IgD-negative memory B cell (primary cell): ENCODE measurements at regions not wholly inside any gene's neighbourhood (a gene's known extent, or its start where the extent isn't known, plus 50 kb on each side); places are given as distances from the start of the nearest gene placed in this dataset.
"Not testable (repeated sequence)": the region's sequence is repeated elsewhere in the genome, so short reads cannot be mapped to it uniquely, and the experiment has no call there.

Source experiments
- H3K27ac Mint-ChIP-seq, 3 donors: one replicate each; pipeline ENCODE4 v1.8.0; 2020 to 2022; ENCODE audit warnings: mild to moderate bottlenecking in 3 of 3, mixed read lengths in 3 of 3, moderate library complexity in 1 of 3
- H3K27me3 Mint-ChIP-seq: one replicate; pipeline ENCODE4 v1.8.0; 2021; ENCODE audit warnings: mixed read lengths
- H3K36me3 Mint-ChIP-seq: one replicate; pipeline ENCODE4 v1.8.0; 2020; ENCODE audit warnings: mild to moderate bottlenecking, mixed read lengths
- H3K4me1 Mint-ChIP-seq, 3 donors: one replicate each; pipeline ENCODE4 v1.8.0; 2020 to 2022; ENCODE audit warnings: mixed read lengths in 3 of 3, mild to moderate bottlenecking in 1 of 3
- H3K4me3 Mint-ChIP-seq, 4 donors: one replicate each; pipeline ENCODE4 v1.8.0; 2020 to 2022; ENCODE audit warnings: mild to moderate bottlenecking in 4 of 4, mixed read lengths in 4 of 4, moderate library complexity in 3 of 4
- H3K9me3 Mint-ChIP-seq, 3 donors: one replicate each; pipeline ENCODE4 v1.8.0; 2020 to 2021; ENCODE audit warnings: mixed read lengths in 3 of 3, mild to moderate bottlenecking in 1 of 3

DNA sequence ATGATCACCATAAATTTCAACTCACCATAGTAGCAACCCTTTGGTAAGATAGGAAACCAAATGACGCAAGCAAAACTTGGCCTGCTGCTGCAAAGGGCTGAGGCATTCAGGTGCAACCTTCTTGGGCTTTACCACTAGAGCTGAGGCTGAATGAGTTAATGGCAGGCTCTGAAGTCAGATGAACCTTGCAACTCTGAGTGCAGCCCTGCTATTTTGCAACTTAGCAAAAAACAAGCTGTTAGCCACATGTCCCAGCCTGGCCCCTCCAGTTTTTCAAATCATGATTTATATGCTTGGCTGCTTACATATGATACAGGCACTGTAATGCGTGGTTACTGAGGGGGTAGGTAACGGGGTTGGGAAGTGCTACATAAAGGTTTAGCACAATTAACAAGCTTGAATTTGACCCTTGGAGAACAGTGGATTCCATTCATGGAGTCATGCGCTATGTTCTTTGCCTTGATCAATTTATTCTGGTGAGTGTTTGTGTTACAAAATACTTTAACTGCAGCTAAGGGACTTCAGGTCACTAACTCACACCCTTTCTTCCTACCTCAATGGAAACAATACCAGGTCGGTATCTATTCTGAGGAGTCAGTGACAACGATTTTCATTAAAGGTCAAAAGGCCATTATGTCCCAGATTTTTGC lies 80.5 kb upstream of the PPARGC1A start:
- Mint-ChIP-seq H3K4me1 (no peaks in the 10 kb centered on the region), H3K27ac (no peak overlapping the region), H3K36me3 (no peaks in the 10 kb centered on the region), H3K27me3 (no peaks in the 10 kb centered on the region), H3K9me3 (peaks cover 0 to 5% (median 2%) of the 10 kb centered on the region in 3 donors), H3K4me3 (no peak overlapping the region)

DNA sequence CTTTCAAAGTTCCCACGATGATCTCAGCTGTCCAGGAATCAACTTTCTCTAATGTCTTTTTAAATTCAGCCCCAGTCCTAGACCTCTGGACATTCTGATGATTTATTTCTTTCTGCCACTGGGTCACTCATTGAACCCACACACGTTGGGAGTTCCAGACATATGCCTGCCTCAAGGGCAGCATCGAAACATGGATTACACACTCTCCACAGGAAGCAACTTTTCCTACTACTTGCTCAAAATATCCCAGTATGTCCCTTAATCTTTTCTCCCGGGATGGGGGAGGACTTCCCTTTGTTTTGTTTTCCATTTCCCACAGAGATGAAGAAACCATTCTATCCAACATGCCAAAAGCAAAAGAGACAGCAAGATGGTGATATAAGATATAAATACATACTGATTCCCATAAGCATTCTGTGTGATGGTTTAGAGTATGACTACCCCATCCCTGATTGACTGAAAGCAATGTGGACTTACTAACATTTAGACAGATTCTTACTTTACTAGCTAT lies 79.8 kb upstream of the PPARGC1A start:
- Mint-ChIP-seq H3K4me3 (no peak overlapping the region), H3K9me3 (peaks cover 0 to 5% (median 2%) of the 10 kb centered on the region in 3 donors), H3K27ac (no peak overlapping the region), H3K36me3 (no peaks in the 10 kb centered on the region), H3K27me3 (no peaks in the 10 kb centered on the region), H3K4me1 (no peaks in the 10 kb centered on the region)

DNA sequence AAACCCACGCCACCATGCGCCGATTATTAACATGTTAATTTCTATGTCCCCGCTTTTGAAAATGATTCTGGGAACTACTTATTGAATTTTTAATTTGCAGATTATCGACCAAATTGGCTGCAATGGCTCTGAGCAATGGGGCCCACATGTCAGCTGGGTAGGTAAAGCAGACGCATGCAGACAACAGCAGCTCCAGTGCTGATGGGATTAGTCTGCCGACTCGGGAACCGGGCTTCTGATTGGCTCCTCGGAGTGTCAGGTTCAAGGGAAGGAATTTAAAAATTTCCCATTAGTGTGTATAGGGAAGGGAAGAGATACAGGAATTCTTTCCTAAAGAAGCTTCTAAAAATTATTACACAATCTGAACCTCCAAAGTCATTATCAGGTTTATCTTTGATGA lies 77.4 kb upstream of the PPARGC1A start:
- peaks cover 2 to 8% (median 4%) of the 10 kb centered on the region in 3 donors for H3K9me3 Mint-ChIP-seq
- H3K36me3 Mint-ChIP-seq, result no peaks in the 10 kb centered on the region
- H3K4me3 Mint-ChIP-seq, result no peak overlapping the region
- no peak overlapping the region for H3K27ac Mint-ChIP-seq
- no peaks in the 10 kb centered on the region for H3K27me3 Mint-ChIP-seq
- no peaks in the 10 kb centered on the region for H3K4me1 Mint-ChIP-seq

DNA sequence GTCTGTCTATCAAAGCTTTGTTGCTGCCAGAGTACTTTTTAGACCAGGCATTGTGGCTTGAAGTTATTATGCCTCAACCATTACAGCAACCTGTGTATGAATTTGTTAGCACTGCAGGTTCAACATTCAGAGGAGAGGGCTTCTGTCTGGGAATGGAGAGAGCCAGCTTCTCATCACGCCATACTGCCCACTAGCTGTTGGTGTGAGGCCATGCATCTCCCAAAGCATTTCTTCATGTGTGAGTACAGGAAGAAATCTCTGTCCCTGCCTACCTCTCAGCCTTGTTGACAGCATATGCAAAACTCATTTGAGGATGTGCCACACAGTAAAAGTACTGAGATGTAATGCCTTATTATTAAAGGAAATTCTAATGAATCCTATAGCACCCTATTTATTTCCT lies 76.9 kb upstream of the PPARGC1A start:
- Mint-ChIP-seq H3K36me3 (no peaks in the 10 kb centered on the region), H3K27ac (no peak overlapping the region), H3K9me3 (peaks cover 2 to 8% (median 4%) of the 10 kb centered on the region in 3 donors), H3K4me1 (no peaks in the 10 kb centered on the region), H3K27me3 (no peaks in the 10 kb centered on the region), H3K4me3 (no peak overlapping the region)

DNA sequence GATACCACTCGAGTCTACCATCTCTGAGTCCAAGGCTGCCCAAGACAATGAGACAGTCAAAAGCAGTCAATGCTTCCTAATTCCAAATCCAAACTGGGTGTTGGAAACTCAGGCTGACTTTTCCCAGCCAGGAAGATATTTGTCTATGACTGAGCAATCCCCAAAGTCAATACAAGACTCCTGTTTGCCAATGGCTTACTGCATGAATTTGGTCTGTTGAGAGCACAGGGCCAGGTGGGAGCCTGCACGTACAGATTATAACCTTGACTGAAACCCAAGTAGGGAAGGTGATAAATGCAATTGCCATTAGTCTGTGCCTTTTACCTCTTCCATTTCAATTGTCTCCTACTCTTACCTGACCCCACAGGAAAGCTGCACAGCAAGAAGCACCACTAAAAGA lies 72.6 kb upstream of the PPARGC1A start:
- Mint-ChIP-seq H3K4me1 (no peaks in the 10 kb centered on the region), H3K9me3 (peaks cover 0 to 9% (median 9%) of the 10 kb centered on the region in 3 donors)

DNA sequence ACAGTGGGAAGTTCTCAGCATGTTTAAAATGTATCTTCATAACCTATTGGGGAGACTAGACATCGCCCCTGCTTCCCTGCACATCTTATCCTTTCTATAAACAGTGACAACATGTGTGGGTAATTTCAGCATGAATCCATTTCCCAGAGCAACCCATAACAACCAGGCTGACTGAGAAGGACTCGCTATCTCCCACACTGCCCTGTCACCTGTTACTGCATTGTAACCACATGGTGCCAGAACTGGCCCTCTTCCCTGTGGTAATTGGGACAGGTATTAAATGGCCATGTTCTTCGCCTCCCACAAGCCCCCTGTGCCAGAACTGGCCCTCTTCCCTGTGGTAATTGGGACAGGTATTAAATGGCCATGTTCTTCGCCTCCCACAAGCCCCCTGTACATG lies 71.5 kb upstream of the PPARGC1A start:
- H3K9me3 Mint-ChIP-seq, H3K4me1 Mint-ChIP-seq, H3K27ac Mint-ChIP-seq: not testable (repeated sequence)

More for the DNA sequence above, 72.6 kb upstream of the PPARGC1A start:
- no peak overlapping the region for H3K4me3 Mint-ChIP-seq
- H3K27ac Mint-ChIP-seq, result no peak overlapping the region
- H3K36me3 Mint-ChIP-seq, result no peaks in the 10 kb centered on the region
- H3K27me3 Mint-ChIP-seq, result no peaks in the 10 kb centered on the region

DNA sequence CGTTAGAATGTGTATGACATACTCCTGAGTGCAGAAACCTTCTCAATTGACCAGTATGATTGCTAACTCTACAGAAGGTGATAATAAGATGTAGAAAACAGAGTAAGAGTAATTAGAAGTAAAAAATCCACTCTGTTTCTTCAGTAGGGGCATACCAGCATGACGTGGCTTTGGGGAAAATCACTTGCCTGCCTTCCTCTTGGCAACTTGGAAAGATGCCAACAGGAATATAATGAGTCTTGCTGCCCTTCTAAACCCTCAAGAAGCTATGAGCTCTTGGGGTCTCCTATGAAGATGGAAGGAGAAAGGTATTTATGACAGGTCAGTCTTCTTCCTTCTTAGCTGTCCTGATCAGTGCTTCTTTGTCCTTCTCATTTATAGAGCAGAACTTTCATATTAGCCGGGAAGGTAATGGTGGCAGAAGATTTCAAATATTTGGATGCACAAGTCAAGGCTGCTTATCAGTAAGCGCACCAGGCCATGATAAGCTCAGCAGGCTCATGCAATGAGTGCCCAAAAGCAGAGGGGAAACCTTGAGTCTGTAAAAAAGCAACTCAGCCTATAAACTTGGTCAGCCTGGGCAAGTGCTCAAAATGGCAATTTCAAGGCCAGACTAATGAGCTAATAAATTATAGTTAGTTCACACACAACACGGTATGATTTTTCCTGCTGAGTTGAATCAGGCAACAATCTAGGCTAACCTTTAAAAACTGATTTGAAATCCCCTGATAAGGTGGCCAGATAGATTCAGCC lies 69.7 kb upstream of the PPARGC1A start:
- Mint-ChIP-seq H3K27ac (no peak overlapping the region), H3K9me3 (peaks cover 2 to 9% (median 8%) of the 10 kb centered on the region in 3 donors), H3K27me3 (no peaks in the 10 kb centered on the region)

More for the DNA sequence above, 71.5 kb upstream of the PPARGC1A start:
- not testable (repeated sequence) for H3K4me3 Mint-ChIP-seq, H3K36me3 Mint-ChIP-seq, H3K27me3 Mint-ChIP-seq

DNA sequence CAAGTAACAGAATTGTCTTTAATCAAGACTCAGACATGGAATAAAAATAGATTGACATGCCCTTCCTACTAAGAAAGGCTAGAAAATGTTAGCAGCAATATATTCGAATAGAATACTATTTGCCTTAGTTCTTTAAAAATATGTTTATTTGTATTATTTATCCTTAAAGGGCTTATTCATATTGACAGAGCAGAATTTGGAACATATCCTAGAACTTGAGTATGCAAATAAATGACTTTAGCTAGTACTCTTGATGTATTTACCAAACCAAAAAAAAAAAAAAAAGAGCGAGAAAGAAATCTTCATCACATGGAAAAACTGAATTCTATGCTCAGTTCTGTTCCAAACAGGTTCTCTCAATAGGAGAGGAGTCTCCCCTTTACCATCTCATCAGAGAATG lies 68.9 kb upstream of the PPARGC1A start:
- Mint-ChIP-seq H3K27ac (no peak overlapping the region), H3K4me3 (no peak overlapping the region), H3K36me3 (no peaks in the 10 kb centered on the region), H3K4me1 (no peaks in the 10 kb centered on the region), H3K27me3 (no peaks in the 10 kb centered on the region), H3K9me3 (peaks cover 2 to 6% (median 5%) of the 10 kb centered on the region in 3 donors)

More for the DNA sequence above, 69.7 kb upstream of the PPARGC1A start:
- H3K4me1 Mint-ChIP-seq, result no peaks in the 10 kb centered on the region
- no peak overlapping the region for H3K4me3 Mint-ChIP-seq
- no peaks in the 10 kb centered on the region for H3K36me3 Mint-ChIP-seq

DNA sequence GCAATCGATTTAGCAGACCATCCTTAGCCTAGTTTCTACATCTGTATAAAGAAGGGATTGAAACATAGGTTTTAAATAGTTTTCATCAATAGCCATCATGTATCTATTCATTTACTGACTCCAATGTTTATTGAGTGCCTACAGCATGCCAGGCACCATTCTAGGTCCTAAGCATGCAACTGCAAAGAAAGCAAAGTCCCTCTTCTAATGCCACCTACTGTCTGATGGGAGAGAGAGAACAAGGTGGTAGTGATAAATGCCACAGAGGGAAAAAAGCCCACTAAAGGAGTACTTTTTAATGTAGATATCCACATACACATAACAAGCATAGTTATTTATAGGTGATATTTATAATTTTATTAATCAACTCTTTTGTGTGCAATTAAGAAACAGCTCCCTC lies 67.6 kb upstream of the PPARGC1A start:
- no peaks in the 10 kb centered on the region for H3K4me1 Mint-ChIP-seq

DNA sequence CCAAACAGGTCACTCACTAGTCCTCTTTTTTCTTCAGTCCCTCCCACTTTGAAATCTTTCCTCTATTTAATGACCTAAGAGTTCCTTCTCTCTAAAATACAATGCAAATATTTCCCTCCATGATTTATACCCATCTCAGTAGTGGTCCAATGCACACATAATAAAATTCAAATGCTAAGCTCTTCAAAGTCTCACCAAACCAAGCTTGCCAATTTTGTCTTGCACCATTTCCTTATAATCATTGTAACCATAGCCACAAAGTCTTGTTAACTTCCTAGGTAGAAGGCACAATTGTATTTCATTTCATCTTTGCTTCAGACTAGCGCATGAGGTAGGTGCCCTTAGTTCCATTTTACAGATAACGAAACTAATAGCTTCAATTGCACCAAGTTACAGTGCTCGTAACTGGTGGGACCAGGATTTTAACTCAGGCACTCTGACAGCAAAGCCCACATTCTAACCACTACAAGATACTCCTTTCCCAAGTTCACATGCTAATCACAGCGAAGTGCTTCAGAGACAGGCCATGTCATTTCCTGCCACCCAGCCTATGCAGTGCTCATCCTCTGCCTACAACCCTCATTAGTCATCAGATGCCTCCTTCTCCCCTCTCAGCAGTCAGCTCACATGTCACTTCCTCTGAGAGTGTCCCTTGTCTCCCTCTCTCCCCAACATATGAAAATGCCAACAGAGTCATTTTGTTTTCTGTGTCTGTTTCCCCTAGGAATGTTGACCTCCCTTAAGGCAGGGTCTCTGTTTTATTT lies 66.9 kb upstream of the PPARGC1A start:
- Mint-ChIP-seq H3K4me3 (no peak overlapping the region), H3K4me1 (no peaks in the 10 kb centered on the region), H3K9me3 (peaks cover 2 to 5% (median 5%) of the 10 kb centered on the region in 3 donors), H3K27ac (no peak overlapping the region), H3K27me3 (no peaks in the 10 kb centered on the region), H3K36me3 (no peaks in the 10 kb centered on the region)

More for the DNA sequence above, 67.6 kb upstream of the PPARGC1A start:
- Mint-ChIP-seq H3K27ac (no peak overlapping the region), H3K27me3 (no peaks in the 10 kb centered on the region), H3K9me3 (peaks cover 2 to 5% (median 5%) of the 10 kb centered on the region in 3 donors), H3K36me3 (no peaks in the 10 kb centered on the region), H3K4me3 (no peak overlapping the region)

DNA sequence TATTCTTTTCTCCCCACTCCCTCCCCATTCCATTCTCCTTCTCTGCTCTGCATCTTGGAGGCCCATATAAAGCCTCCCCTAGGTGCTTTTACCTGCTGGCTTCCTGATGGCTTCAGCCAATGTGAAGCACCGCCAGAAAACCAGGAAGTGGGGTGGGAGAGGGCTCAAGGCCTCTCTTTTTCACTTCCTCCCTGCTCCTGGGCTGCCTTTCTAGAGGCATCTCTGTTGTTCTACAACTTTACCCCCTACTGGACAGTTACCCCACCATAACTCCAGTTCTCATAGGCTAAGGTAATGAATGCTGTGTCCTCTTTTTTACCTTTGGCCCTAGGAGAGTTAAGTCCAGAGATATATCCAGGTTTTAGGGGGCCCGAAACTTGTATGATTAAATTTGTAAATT lies 62.4 kb upstream of the PPARGC1A start:
- no peak overlapping the region for H3K27ac Mint-ChIP-seq
- H3K36me3 Mint-ChIP-seq, result no peaks in the 10 kb centered on the region
- peaks cover 2 to 16% (median 7%) of the 10 kb centered on the region in 3 donors for H3K9me3 Mint-ChIP-seq
- H3K27me3 Mint-ChIP-seq, result no peaks in the 10 kb centered on the region
- H3K4me3 Mint-ChIP-seq, result no peak overlapping the region
- no peaks in the 10 kb centered on the region for H3K4me1 Mint-ChIP-seq

DNA sequence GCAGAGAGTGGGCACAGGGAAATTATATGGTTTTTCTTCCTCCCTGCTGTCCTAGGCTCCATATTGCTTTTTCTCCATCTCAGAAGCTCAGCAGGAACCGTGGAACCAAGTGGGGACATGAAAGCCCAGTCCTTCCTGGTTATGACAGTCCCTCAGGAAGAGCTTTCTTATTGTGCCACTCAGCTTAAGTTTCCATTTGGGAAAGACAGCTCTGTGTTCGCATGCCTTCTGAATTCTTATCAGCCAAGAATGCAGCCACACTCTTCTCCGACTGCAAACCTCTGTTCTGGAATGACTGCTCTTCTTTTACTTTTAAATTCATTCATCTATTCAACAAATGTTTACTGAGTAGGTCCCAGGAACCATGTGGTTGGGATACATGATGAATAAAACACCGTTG lies 58.0 kb upstream of the PPARGC1A start:
- Mint-ChIP-seq H3K27me3 (no peaks in the 10 kb centered on the region), H3K4me1 (no peaks in the 10 kb centered on the region), H3K9me3 (peaks cover 2 to 16% (median 5%) of the 10 kb centered on the region in 3 donors), H3K27ac (no peak overlapping the region), H3K4me3 (no peak overlapping the region), H3K36me3 (no peaks in the 10 kb centered on the region)

DNA sequence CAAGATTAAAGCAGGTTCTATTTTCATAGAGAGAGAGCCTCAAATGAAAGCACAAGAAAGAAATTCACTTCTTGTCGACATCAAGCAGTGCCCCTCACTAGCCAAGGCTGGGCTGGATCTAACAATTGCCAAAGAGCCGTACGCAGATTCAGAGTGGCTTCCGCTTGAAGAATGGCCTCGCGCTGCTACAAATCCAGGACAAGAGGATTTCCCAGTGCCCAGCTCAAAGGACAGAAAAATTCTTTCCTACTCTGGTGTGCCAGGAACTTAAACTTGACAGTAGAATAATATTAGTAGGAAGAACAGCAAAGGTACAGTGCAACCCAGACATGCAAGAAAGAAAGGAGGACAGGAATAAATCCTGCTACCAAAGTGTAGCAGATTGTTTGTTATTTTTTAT lies 56.5 kb upstream of the PPARGC1A start:
- H3K4me3 Mint-ChIP-seq, result no peak overlapping the region
- no peaks in the 10 kb centered on the region for H3K4me1 Mint-ChIP-seq
- no peaks in the 10 kb centered on the region for H3K27me3 Mint-ChIP-seq
- H3K27ac Mint-ChIP-seq, result no peak overlapping the region
- peaks cover 2 to 16% (median 5%) of the 10 kb centered on the region in 3 donors for H3K9me3 Mint-ChIP-seq
- no peaks in the 10 kb centered on the region for H3K36me3 Mint-ChIP-seq

DNA sequence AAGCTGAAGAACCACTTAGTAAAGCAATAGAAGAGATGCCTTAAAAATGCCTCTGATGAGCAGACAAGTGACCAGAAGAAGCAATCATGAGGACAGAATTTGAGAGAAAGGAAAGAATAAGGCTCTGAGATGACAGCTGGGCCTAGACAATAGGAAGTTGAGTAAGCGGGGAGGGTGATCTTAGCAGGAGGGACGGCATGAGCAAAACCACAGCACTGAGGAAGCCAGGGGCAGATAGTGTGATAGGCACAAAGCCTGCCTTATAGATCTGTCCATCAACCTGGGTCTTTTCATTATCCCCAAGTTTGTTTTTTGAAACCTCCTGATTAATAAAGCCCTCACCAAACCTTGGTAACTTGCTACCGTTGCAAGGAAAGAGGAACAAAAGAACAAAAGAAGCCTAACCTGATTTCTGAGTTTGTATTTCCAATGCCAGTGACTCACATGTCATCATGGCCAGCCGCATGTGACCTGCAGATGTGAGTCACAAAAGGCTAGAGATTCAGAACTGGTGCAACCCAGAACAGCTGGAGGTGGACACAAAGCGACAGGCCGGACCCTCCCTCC lies 55.7 kb upstream of the PPARGC1A start:
- Mint-ChIP-seq H3K9me3 (peaks cover 2 to 13% (median 5%) of the 10 kb centered on the region in 3 donors), H3K4me1 (no peaks in the 10 kb centered on the region), H3K4me3 (no peak overlapping the region), H3K27ac (no peak overlapping the region), H3K27me3 (no peaks in the 10 kb centered on the region), H3K36me3 (no peaks in the 10 kb centered on the region)

DNA sequence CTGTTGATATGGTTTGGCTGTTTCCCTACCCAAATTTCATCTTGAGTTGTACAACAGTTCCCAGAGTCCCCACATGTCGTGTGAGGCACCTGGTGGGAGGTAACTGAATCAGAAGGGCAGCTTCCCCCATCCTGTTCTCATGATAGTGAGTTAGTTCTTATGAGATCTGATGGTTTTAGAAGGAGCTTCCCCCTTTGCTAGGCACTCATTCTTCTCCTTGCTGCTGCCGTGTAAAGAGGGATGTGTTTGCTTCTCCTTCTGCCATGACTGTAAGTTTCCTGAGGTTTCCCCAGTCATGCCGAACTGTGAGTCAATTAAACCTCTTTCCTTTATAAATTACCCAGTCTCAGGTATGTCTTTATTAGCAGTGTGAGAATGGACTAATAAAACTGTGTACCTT lies 54.7 kb upstream of the PPARGC1A start:
- H3K36me3 Mint-ChIP-seq, H3K4me3 Mint-ChIP-seq, H3K27me3 Mint-ChIP-seq, H3K27ac Mint-ChIP-seq, H3K9me3 Mint-ChIP-seq, H3K4me1 Mint-ChIP-seq: not testable (repeated sequence)
